GM12872 (cell line): ENCODE measurements at regions not wholly inside any gene's neighbourhood (a gene's known extent, or its start where the extent isn't known, plus 50 kb on each side); places are given as distances from the start of the nearest gene placed in this dataset.

Experiments
- TF ChIP-seq, protein P1 (sequence below): IDR thresholded peaks from 3 replicates; pipeline ENCODE4 v1.5.1; 2011; ENCODE audit warnings: low read depth, mild to moderate bottlenecking, low read length, moderate library complexity; ENCODE audit not compliant: insufficient read depth

DNA sequence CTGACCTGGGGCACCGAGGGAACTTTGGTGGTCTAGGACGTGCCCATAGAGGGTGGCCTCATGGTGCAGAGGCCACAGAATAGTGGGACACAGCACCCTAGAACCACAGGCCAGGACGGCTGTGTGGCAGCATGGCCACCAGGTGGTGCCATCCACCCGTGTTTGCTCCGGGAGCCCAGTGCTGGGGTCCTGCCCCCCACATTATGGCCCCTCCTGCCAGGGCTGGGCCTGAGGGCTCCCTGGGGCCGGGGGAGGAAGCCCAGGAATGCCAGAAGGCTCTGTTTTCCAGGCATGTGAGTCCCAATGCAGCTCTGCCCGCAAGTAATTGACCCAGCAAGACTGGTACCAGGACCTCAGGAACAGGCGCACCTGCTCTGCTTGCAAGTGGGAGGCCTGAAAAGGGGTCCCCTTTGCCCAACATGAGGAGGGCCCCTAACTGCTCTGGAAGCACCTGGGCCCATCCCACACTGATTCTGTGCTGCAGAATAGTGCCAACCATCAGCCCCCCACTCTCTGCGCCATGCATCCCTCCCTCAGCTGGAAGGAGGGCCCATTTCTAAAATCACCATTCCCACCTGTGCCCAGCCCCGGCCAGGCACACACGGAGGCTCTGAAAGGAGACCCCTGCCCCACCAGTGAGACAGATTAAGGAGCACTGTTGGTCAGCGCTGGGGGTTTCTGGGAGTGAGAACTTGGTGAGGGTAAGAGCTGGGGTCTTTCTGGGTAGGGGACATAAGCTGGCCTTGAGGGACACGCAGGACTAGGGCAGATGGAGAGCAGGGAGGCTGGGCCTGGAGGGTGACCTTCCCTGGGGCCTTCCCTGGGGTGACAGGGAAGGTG, 174.4 kb downstream of the TBC1D2B start:
- TF ChIP-seq, protein P1, sequence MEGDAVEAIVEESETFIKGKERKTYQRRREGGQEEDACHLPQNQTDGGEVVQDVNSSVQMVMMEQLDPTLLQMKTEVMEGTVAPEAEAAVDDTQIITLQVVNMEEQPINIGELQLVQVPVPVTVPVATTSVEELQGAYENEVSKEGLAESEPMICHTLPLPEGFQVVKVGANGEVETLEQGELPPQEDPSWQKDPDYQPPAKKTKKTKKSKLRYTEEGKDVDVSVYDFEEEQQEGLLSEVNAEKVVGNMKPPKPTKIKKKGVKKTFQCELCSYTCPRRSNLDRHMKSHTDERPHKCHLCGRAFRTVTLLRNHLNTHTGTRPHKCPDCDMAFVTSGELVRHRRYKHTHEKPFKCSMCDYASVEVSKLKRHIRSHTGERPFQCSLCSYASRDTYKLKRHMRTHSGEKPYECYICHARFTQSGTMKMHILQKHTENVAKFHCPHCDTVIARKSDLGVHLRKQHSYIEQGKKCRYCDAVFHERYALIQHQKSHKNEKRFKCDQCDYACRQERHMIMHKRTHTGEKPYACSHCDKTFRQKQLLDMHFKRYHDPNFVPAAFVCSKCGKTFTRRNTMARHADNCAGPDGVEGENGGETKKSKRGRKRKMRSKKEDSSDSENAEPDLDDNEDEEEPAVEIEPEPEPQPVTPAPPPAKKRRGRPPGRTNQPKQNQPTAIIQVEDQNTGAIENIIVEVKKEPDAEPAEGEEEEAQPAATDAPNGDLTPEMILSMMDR: peak; percentile 87

DNA sequence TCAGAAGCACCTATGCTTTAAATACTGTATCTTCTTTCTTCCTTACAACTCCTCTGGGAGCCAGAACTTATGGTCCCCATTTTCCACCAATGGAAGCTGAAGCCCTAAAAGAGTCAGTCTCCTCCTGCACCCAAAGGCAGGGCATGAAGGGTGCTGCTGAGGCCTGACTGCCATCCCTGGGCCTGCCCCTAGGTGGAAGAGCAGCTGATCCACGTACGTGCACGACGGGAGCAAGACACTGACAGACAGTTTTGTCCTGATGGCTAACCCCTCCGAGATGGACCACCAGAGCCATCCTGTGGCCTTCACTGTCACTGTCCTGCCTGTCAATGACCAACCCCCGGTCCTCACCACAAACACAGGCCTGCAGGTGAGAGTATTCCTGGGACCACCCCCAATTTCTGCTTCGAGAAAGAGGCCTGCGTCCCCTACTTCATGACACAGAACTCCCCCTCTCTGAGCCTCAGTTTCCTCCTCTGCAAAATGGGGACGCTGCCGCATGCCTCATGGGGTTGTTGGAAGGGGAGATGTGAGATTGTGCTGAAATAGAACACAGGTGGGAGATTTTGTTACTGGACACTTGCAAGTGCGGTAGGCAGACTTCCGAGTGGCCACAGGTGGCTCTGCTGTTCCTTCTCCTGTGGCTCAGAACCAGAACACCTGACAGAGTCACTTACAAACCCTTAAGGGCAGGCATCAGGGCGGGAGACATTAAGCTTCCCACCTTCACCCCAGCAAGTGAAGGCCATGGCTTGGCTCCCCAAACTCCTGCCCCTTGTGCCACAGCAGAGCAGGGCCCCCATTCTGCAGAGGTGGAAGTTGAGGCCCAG, 175.4 kb downstream of the TBC1D2B start:
- TF ChIP-seq, protein P1: peak; percentile 55

DNA sequence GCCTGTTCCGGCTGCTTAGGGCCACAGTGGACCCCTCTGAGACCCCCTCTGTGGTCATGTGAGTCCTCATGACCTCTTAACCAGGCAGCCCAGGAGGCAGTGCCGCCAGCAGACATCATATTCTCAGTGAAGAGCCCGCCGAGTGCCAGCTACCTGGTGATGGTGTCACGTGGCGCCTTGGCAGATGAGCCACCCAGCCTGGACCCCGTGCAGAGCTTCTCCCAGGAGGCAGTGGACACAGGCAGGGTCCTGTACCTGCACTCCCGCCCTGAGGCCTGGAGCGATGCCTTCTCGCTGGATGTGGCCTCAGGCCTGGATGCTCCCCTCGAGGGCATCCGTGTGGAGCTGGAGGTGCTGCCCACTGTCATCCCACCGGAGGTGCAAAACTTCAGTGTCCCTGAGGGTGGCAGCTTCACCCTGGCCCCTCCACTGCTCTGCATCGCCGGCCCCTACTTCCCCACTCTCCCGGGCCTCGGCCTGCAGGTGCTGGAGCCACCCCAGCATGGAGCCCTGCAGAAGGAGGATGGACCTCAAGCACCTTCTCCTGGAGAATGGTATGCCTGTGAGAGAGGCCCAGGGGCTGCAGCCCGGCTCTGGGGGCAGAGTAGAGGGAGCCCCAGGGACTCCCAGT, 176.1 kb downstream of the TBC1D2B start:
- TF ChIP-seq, protein P1: no peak

DNA sequence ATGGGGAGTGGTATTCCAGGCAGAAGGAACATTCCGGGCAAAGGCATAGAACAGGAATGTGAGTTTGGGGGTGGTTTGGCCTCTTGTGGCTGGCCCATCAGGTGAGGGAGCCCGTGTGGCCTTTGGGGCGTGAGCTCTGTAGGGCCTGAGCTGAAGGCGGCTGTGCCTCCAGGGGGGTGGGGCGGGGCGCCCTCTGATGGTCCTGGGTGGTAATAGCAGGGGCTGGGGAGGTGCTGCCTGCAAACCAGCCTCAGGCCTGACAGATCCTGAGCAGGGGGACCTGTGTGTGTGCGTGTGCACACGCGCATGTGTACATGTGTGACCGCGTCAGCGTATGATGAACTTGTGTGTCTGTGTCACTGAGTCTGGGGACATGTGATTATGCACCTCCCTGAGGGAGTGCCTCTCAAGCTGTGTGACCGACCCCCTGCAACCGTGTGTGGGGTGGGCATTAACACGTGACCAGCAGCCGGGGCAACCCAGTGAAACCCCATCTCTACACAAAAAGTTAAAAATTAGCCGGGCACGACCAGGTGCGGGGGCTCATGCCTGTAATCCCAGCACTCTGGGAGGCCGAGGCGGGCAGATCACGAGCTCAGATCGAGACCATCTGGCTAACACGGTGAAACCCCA, 177.1 kb downstream of the TBC1D2B start:
- TF ChIP-seq, protein P1: peak; percentile 75

DNA sequence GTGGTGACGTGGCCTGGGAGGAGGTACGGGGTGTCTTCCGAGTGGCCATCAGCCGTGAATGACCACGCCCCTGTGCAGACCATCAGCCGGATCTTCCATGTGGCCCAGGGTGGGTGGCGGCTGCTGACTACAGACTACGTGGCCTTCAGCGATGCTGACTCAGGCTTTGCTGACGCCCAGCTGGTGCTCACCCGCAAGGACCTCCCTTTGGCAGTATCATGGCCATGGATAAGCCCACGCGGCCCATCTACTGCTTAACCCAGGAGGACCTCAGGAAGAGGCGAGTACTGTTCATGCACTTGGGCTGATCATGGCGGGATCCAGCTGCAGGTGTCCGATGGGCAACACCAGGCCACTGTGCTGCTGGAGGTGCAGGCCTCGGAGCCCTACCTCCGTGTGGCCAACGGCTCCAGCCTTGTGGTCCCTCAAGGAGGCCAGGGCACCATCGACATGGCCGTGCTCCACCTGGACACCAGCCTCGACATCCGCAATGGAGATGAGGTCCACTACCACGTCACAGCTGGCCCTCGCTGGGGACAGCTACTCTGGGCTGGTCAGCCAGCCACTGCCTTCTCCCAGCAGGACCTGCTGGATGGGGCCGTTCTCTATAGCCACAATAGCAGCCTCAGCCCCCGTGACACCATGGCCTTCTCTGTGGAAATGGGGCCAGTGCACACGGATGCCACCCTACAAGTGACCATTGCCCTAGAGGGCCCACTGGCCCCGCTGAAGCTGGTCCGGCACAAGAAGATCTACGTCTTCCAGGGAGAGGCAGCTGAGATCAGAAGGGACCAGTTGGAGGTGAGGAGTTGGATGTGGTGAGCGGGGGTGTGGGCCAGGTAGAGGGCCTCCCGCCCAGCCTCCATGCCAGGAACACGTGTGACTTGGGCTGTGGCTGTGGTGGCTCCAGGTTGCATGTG, 178.4 kb downstream of the TBC1D2B start:
- TF ChIP-seq, protein P1: no peak

DNA sequence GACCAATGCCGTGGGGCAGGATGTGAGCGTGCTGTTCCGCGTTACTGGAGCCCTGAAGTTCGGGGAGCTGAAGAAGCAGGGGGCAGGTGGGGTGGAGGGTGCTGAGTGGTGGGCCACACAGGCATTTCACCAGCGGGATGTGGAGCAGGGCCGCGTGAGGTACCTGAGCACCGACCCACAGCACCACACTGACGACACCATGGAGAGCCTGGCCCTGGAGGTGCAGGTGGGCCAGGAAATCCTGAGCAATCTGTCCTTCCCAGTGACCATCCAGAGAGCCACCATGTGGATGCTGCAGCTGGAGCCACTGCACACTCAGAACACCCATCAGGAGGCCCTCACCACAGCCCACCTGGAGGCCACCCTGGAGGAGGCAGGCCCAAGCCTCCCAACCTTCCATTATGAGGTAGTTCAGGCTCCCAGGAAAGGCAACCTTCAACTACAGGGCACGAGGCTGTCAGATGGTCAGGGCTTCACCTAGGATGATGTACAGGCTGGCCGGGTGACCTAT, 179.6 kb downstream of the TBC1D2B start:
- TF ChIP-seq, protein P1: no peak
